ENCODE measurements at regions not wholly inside any gene's neighbourhood (a gene's known extent, or its start where the extent isn't known, plus 50 kb on each side); places are given as distances from the start of the nearest gene placed in this dataset.

- no peak for TF ChIP-seq ZNF263 (CRISPR knock-in tag; IDR thresholded peaks at IDR 0.05)
Observed at GRCh38 chr10:128345353-128345752, 219.1 kb upstream of the MKI67 start (continued).

GRCh38 chr10:128360783-128361182, 234.6 kb upstream of the MKI67 start:
- no peak overlapping the region for H3K4me2 ChIP-seq (ENCODE audit: low read depth, low read length)
- in situ Hi-C loops (cut with HindIII; ENCODE audit: extremely low pct_ligation_motif_present, low pct_unique_long_range_greater_than_20kb), result no loop called here
- intact Hi-C loops (cut with micrococcal nuclease; ENCODE audit: unreplicated experiment), result no loop called here
- H3K4me3 ChIP-seq (replicated peaks in 1 of 3; ENCODE audit: insufficient read depth in 1 of 3, low read depth in 2 of 3, low read length in 3 of 3), result no peak overlapping the region
- ChIA-PET CTCF (ENCODE audit: low intra/inter-chr PET ratio, low total read pairs) (no interaction called here), POLR2A (no interaction called here)
- ATAC-seq (no peak), DNase-seq (ENCODE audit: low spot score) (no peak), FAIRE-seq (no peak)
- TF ChIP-seq, protein P1, sequence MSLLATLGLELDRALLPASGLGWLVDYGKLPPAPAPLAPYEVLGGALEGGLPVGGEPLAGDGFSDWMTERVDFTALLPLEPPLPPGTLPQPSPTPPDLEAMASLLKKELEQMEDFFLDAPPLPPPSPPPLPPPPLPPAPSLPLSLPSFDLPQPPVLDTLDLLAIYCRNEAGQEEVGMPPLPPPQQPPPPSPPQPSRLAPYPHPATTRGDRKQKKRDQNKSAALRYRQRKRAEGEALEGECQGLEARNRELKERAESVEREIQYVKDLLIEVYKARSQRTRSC (CRISPR knock-in tag; IDR thresholded peaks at IDR 0.05; ENCODE audit: low read depth), result no peak
- TF ChIP-seq ZNF205 (CRISPR knock-in tag; IDR thresholded peaks at IDR 0.05), result no peak
- no peak for TF ChIP-seq MEF2D (CRISPR knock-in tag; IDR thresholded peaks at IDR 0.05)
- TF ChIP-seq PHF5A (CRISPR knock-in tag; IDR thresholded peaks at IDR 0.05; ENCODE audit: low read depth, unreplicated experiment), result no peak
- no peak for TF ChIP-seq EZH2 (conservative IDR thresholded peaks at IDR 0.05; ENCODE audit: low read depth, low read length)
- TF ChIP-seq, protein P2, sequence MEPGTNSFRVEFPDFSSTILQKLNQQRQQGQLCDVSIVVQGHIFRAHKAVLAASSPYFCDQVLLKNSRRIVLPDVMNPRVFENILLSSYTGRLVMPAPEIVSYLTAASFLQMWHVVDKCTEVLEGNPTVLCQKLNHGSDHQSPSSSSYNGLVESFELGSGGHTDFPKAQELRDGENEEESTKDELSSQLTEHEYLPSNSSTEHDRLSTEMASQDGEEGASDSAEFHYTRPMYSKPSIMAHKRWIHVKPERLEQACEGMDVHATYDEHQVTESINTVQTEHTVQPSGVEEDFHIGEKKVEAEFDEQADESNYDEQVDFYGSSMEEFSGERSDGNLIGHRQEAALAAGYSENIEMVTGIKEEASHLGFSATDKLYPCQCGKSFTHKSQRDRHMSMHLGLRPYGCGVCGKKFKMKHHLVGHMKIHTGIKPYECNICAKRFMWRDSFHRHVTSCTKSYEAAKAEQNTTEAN (CRISPR knock-in tag; conservative IDR thresholded peaks at IDR 0.05), result no peak
- no peak for TF ChIP-seq KIAA2018 (CRISPR knock-in tag; IDR thresholded peaks at IDR 0.05; ENCODE audit: borderline replicate concordance)
- TF ChIP-seq KDM1A (CRISPR knock-in tag; IDR thresholded peaks at IDR 0.05), result no peak
- TF ChIP-seq TBP (CRISPR knock-in tag; IDR thresholded peaks at IDR 0.05), result no peak
- TF ChIP-seq TRAFD1 (CRISPR knock-in tag; IDR thresholded peaks at IDR 0.05; ENCODE audit: borderline replicate concordance), result no peak
- no peak for TF ChIP-seq AKAP8 (CRISPR knock-in tag; IDR thresholded peaks at IDR 0.05)
- TF ChIP-seq MTF2 (CRISPR knock-in tag; IDR thresholded peaks at IDR 0.05; ENCODE audit: borderline replicate concordance), result no peak
- no peaks in the 10 kb centered on the region for H3K4me1 ChIP-seq (ENCODE audit: insufficient read depth, low read length)
- H3K9me3 ChIP-seq (ENCODE audit: low read length), result no peaks in the 10 kb centered on the region
- H3K9ac ChIP-seq (ENCODE audit: insufficient read depth, low read depth, low read length), result no peak overlapping the region
- no TSS peak for BruUV-seq (replicated peaks)
- H4K20me1 ChIP-seq (ENCODE audit: insufficient read depth, low read length), result no peaks in the 10 kb centered on the region
- H3K79me2 ChIP-seq (ENCODE audit: insufficient read depth, low read length), result no peaks in the 10 kb centered on the region
- WGBS (ENCODE audit: low lambda C conversion rate), result 5% methylated on average over 3 of the region's 3 CpGs
- no peaks in the 10 kb centered on the region for H3K36me3 ChIP-seq (replicated peaks in 1 of 2; ENCODE audit: control insufficient read depth in 1 of 2, insufficient read depth in 2 of 2, low read length in 2 of 2)
- no peak overlapping the region for H2AFZ ChIP-seq (ENCODE audit: low read length)
- H3K27ac ChIP-seq (ENCODE audit: extremely low read length, insufficient read depth, low read length), result no peak overlapping the region
- peaks cover 0 to 9% of the 10 kb centered on the region in 2 experiments; a peak in 2 of 5 replicates for H3K27me3 ChIP-seq (ENCODE audit: control insufficient read depth in 1 of 2, insufficient read depth in 2 of 2, low read length in 2 of 2)

All from HepG2 (cell line).